ENCODE measurements at regions not wholly inside any gene's neighbourhood (a gene's known extent, or its start where the extent isn't known, plus 50 kb on each side); places are given as distances from the start of the nearest gene placed in this dataset.

DNA sequence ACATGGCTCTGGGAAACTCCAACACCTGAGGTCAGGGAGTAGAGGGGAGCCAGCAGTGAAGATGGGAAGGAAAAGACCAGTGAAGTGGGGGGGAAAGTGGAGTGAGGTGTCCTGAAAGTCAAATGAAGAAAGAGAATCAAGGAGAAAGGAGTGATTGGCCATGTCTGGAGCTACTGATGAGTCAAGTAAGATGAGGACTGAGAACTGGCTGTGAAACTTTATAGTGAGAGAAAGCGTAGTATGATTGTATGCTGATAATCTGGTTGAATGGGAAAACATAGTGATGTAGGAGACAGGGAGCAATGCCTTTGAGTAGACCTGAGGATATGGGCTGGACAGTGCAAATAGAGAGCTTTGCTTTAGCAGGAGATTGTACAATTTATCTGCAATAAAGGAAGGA is 183.6 kb upstream of the GMDS start:
- H3K36me3 ChIP-seq, result no peaks in the 10 kb centered on the region
- no peak overlapping the region for H3K27ac ChIP-seq
- no peaks in the 10 kb centered on the region for H3K27me3 ChIP-seq
- no peaks in the 10 kb centered on the region for H3K9me3 ChIP-seq
- no peak overlapping the region for H3K4me3 ChIP-seq (ENCODE audit: low read depth in 1 of 2, low read length in 1 of 2)
- H3K4me1 ChIP-seq (ENCODE audit: control insufficient read depth in 1 of 2, insufficient read depth in 1 of 2, low read depth in 1 of 2, low read length in 1 of 2), result peaks cover 0 to 7% of the 10 kb centered on the region in 2 experiments
- TF ChIP-seq CTCF (IDR thresholded peaks at IDR 0.05), result no peak

DNA sequence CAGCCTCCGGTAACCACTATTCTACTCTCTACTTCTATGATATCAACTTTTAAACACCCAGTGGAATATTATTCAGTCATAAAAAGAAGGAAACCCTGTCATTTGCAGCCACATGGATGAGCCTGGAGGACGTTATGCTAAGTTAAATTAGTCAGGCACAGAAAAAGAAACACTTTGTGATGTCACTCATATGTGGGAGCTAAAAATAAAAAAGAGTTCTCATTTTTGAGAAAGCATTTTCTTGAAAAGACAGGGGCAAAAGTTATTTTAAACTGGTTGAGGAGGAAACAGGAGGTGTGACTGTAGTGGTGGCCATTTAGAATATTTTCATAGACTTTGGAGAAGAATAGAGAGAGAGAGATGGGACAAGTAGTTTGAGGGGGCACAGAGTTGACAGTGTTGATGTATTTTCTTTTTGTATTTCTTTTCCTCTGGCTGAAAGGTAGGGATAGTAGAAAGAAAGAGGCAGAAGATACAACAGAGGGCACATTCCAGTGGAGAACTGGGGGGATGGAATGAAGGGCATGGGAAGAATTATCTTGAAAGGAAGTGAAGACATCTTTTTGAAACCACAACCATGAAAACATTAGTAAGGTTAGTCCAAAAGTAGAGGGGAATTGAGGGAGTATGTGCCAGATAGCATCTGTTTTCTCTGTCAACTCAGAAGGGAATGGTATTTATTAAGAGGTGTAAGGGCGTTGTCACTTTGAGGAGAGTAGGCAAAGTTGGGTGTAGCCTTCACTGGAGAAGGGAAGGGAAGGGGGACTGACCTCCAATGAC is 181.3 kb upstream of the GMDS start:
- Histone ChIP-seq H3K27me3 (no peaks in the 10 kb centered on the region), H3K9me3 (no peaks in the 10 kb centered on the region), H3K4me1 (ENCODE audit: control insufficient read depth in 1 of 2, insufficient read depth in 1 of 2, low read depth in 1 of 2, low read length in 1 of 2) (peaks cover 0 to 3% of the 10 kb centered on the region in 2 experiments), H3K4me3 (ENCODE audit: low read depth in 1 of 2, low read length in 1 of 2) (no peak overlapping the region), H3K36me3 (no peaks in the 10 kb centered on the region), H3K27ac (no peak overlapping the region)
- no peak for TF ChIP-seq CTCF (IDR thresholded peaks at IDR 0.05)

DNA sequence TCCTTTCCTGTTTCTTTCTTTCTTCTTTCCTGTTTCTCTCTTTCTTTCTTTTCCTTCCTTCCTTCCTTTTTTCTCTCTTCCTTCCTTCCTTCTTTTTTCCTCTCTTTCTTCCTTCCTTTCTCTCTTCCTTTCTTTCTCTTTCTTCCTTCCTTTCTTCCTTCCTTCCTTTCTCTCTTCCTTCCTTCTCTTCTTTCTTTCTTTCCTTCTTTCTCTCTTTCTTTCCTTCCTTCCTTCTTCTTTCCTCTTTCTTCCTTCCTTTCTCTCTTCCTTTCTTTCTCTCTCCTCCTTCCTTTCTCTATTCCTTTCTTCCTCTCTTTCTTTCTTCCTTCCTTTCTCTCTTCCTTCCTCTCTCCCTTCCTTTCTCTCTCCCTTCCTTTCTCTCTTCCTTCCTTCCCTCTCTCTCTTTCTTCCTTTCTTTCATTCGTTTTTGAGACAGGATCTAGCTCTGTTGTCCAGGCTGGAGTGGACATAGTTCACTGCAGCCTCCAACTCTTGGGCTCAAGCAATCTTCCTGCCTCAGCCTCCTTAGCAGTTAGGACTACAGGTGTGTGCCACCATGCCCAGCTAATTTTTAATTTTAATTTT is 170.8 kb upstream of the GMDS start:
- no peak for TF ChIP-seq CTCF (IDR thresholded peaks at IDR 0.05)
- no peaks in the 10 kb centered on the region for H3K9me3 ChIP-seq
- no peaks in the 10 kb centered on the region for H3K4me1 ChIP-seq (ENCODE audit: control insufficient read depth in 1 of 2, insufficient read depth in 1 of 2, low read depth in 1 of 2, low read length in 1 of 2)
- no peak overlapping the region for H3K27ac ChIP-seq
- no peak overlapping the region for H3K4me3 ChIP-seq (ENCODE audit: low read depth in 1 of 2, low read length in 1 of 2)
- H3K36me3 ChIP-seq, result no peaks in the 10 kb centered on the region
- no peaks in the 10 kb centered on the region for H3K27me3 ChIP-seq

GRCh38 chr6:2414885-2415547 is 169.6 kb upstream of the GMDS start:
- no peak for TF ChIP-seq CTCF (IDR thresholded peaks at IDR 0.05)
- H3K4me1 ChIP-seq (ENCODE audit: control insufficient read depth in 1 of 2, insufficient read depth in 1 of 2, low read depth in 1 of 2, low read length in 1 of 2), result peaks cover 0 to 3% of the 10 kb centered on the region in 2 experiments
- H3K4me3 ChIP-seq (ENCODE audit: low read depth in 1 of 2, low read length in 1 of 2), result no peak overlapping the region
- H3K9me3 ChIP-seq, result no peaks in the 10 kb centered on the region
- H3K36me3 ChIP-seq, result no peaks in the 10 kb centered on the region
- no peaks in the 10 kb centered on the region for H3K27me3 ChIP-seq
- H3K27ac ChIP-seq, result no peak overlapping the region

DNA sequence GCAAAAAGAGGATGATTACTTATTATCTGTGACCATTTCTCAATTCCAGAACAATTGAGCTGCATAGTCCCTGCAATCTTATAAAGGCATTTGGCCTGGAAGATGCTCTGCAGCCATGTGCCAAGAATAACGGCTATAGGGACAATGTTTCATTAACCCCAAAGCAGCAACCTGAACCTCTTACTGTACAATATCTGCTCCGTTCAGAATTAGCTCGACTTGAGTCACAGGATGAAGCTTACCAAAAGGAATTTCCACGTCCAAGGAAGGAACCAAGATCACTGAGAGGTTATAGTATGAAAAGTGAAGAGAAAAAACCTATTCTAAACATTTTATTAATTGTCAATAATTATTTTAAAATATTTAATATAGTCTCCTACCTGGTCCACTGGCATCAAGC is 167.3 kb upstream of the GMDS start:
- H3K4me3 ChIP-seq (ENCODE audit: low read depth in 1 of 2, low read length in 1 of 2), result no peak overlapping the region
- no peak for TF ChIP-seq CTCF (IDR thresholded peaks at IDR 0.05)
- no peaks in the 10 kb centered on the region for H3K27me3 ChIP-seq
- H3K36me3 ChIP-seq, result no peaks in the 10 kb centered on the region
- H3K27ac ChIP-seq, result no peak overlapping the region
- no peaks in the 10 kb centered on the region for H3K9me3 ChIP-seq
- peaks cover 0 to 3% of the 10 kb centered on the region in 2 experiments for H3K4me1 ChIP-seq (ENCODE audit: control insufficient read depth in 1 of 2, insufficient read depth in 1 of 2, low read depth in 1 of 2, low read length in 1 of 2)

Measured in neutrophil (primary cell).